GM21423 (cell line): ENCODE measurements at regions not wholly inside any gene's neighbourhood (a gene's known extent, or its start where the extent isn't known, plus 50 kb on each side); places are given as distances from the start of the nearest gene placed in this dataset.

Experiments used
- ATAC-seq: cut with Tn5 transposase; IDR thresholded peaks from one replicate; pipeline ENCODE4 v1.9.1; 2021; ENCODE audit warnings: mild to moderate bottlenecking, moderate library complexity; ENCODE audit not compliant: unreplicated experiment

GRCh38 chr3:31364711-31365110, 168.0 kb upstream of the STT3B start:
- no peak for ATAC-seq

GRCh38 chr3:31367518-31367917, 165.2 kb upstream of the STT3B start:
- ATAC-seq: no peak

GRCh38 chr3:31369637-31370379, 162.9 kb upstream of the STT3B start:
- ATAC-seq: no peak

GRCh38 chr3:31370380-31370666, 162.4 kb upstream of the STT3B start:
- no peak for ATAC-seq

- no peak for ATAC-seq
Observed at GRCh38 chr3:31370681-31371080, 162.0 kb upstream of the STT3B start.

GRCh38 chr3:31371484-31372177, 161.1 kb upstream of the STT3B start:
- no peak for ATAC-seq

GRCh38 chr3:31373681-31374080, 159.0 kb upstream of the STT3B start:
- ATAC-seq: no peak

GRCh38 chr3:31377045-31377642, 155.6 kb upstream of the STT3B start:
- ATAC-seq: no peak

GRCh38 chr3:31378231-31378630, 154.5 kb upstream of the STT3B start:
- ATAC-seq: no peak

GRCh38 chr3:31379598-31379997, 153.1 kb upstream of the STT3B start:
- no peak for ATAC-seq

- no peak for ATAC-seq
Observed at GRCh38 chr3:31382856-31383255, 149.9 kb upstream of the STT3B start.

GRCh38 chr3:31384117-31384516, 148.6 kb upstream of the STT3B start:
- ATAC-seq: no peak

- no peak for ATAC-seq
Observed at GRCh38 chr3:31389939-31390338, 142.8 kb upstream of the STT3B start.

- no peak for ATAC-seq
Observed at GRCh38 chr3:31390466-31390865, 142.3 kb upstream of the STT3B start.

- ATAC-seq: no peak
Observed at GRCh38 chr3:31391150-31391549, 141.6 kb upstream of the STT3B start.

GRCh38 chr3:31392568-31392967, 140.2 kb upstream of the STT3B start:
- ATAC-seq: no peak

- no peak for ATAC-seq
Observed at GRCh38 chr3:31399271-31399670, 133.5 kb upstream of the STT3B start.

- ATAC-seq: no peak
Observed at GRCh38 chr3:31402117-31402516, 130.6 kb upstream of the STT3B start.

- no peak for ATAC-seq
Observed at GRCh38 chr3:31403197-31403596, 129.5 kb upstream of the STT3B start.

GRCh38 chr3:31404871-31405270, 127.9 kb upstream of the STT3B start:
- ATAC-seq: no peak

GRCh38 chr3:31405515-31405914, 127.2 kb upstream of the STT3B start:
- ATAC-seq: no peak

GRCh38 chr3:31406896-31407295, 125.8 kb upstream of the STT3B start:
- ATAC-seq: no peak
